Keratinocyte (primary cell): ENCODE measurements at regions not wholly inside any gene's neighbourhood (a gene's known extent, or its start where the extent isn't known, plus 50 kb on each side); places are given as distances from the start of the nearest gene placed in this dataset.

Experiments
- DNase-seq: peaks from one replicate; pipeline ENCODE4 v3.0.0-alpha.2; 2011; ENCODE audit warnings: low read depth, missing footprints, low spot score
- FAIRE-seq: peaks from 2 replicates; lab custom pipeline; 2011; peaks lifted over from hg19 to GRCh38; lab: Jason Lieb, UNC
- H2AFZ ChIP-seq: 2 replicates; pipeline ENCODE4 v1.6.0; 2012; ENCODE audit warnings: low read length, control low read depth, inconsistent platforms; ENCODE audit not compliant: control insufficient read depth
- H3K27ac ChIP-seq: 2 replicates; pipeline ENCODE4 v1.5.1; 2011; ENCODE audit warnings: low read length; ENCODE audit not compliant: control insufficient read depth, insufficient read depth
- H3K27me3 ChIP-seq: 3 replicates; pipeline ENCODE4 v1.6.0; 2011; ENCODE audit warnings: low read length; ENCODE audit not compliant: control insufficient read depth, insufficient read depth; ENCODE audit errors: extremely low read depth
- H3K36me3 ChIP-seq, 2 experiments: 2 replicates in 1 of 2; 3 replicates in 1 of 2; pipeline ENCODE4 v1.5.1; 2011; ENCODE audit warnings: low read length in 2 of 2, mild to moderate bottlenecking in 1 of 2; ENCODE audit not compliant: control insufficient read depth in 2 of 2, insufficient read depth in 2 of 2; ENCODE audit errors: extremely low read depth in 1 of 2
- H3K4me1 ChIP-seq: 3 replicates; pipeline ENCODE4 v1.5.1; 2011; ENCODE audit warnings: low read length; ENCODE audit not compliant: control insufficient read depth, insufficient read depth; ENCODE audit errors: extremely low read depth
- H3K4me2 ChIP-seq: 3 replicates; pipeline ENCODE4 v1.6.0; 2011; ENCODE audit warnings: low read depth, low read length; ENCODE audit not compliant: control insufficient read depth, insufficient read depth; ENCODE audit errors: extremely low read depth
- H3K4me3 ChIP-seq, 3 experiments: fragments of 200-600 bp in 1 of 3; sonication (generic) in 1 of 3; 2 replicates in 2 of 3; 3 replicates in 1 of 3; pipeline ENCODE4 v1.5.1; 2011 to 2016; ENCODE audit warnings: low read length in 3 of 3, mild to moderate bottlenecking in 3 of 3, control low read depth in 2 of 3, inconsistent platforms in 1 of 3, low read depth in 1 of 3, mixed read lengths in 1 of 3, mixed run types in 1 of 3, moderate library complexity in 1 of 3; ENCODE audit not compliant: control insufficient read depth in 2 of 3, insufficient read depth in 2 of 3; ENCODE audit errors: extremely low read depth in 1 of 3
- H3K79me2 ChIP-seq: 2 replicates; pipeline ENCODE4 v1.6.0; 2012; ENCODE audit warnings: low read length; ENCODE audit not compliant: control insufficient read depth, insufficient read depth
- H3K9ac ChIP-seq: 3 replicates; pipeline ENCODE4 v1.6.0; 2011; ENCODE audit warnings: low read length; ENCODE audit not compliant: control insufficient read depth, insufficient read depth; ENCODE audit errors: extremely low read depth
- H3K9me1 ChIP-seq: 3 replicates; pipeline ENCODE4 v1.6.0; 2011; ENCODE audit warnings: low read length; ENCODE audit not compliant: control insufficient read depth, insufficient read depth; ENCODE audit errors: extremely low read depth
- H3K9me3 ChIP-seq: 2 replicates; pipeline ENCODE4 v1.5.1; 2012; ENCODE audit warnings: low read depth, low read length; ENCODE audit not compliant: control insufficient read depth
- H4K20me1 ChIP-seq: 3 replicates; pipeline ENCODE4 v1.6.0; 2011; ENCODE audit warnings: low read length; ENCODE audit not compliant: control insufficient read depth, insufficient read depth; ENCODE audit errors: extremely low read depth
- EZH2 ChIP-seq: IDR thresholded peaks from one replicate; pipeline ENCODE4 v1.6.1; 2012; ENCODE audit warnings: inconsistent platforms, mild to moderate bottlenecking, low read length, moderate library complexity
- dilution Hi-C: fragments of 300-500 bp; cut with MboI; formaldehyde crosslinking; loops from one replicate; pipeline ENCODE4 v1.7.0; 2020; ENCODE audit warnings: low sequenced_read_pairs; ENCODE audit not compliant: extremely low pct_ligation_motif_present
- TF ChIP-seq, protein P1 (sequence below), 3 experiments: IDR thresholded peaks in 1 of 3; conservative IDR thresholded peaks in 1 of 3; optimal IDR thresholded peaks in 1 of 3; 2 replicates in 2 of 3; 3 replicates in 1 of 3; pipeline versions ENCODE3 to v1.5.1; 2011; ENCODE audit warnings: low read length in 3 of 3, mild to moderate bottlenecking in 3 of 3, moderate library complexity in 2 of 3, control low read depth in 1 of 3, inconsistent platforms in 1 of 3; ENCODE audit not compliant: insufficient read depth in 2 of 3; ENCODE audit errors: extremely low read depth in 1 of 3

DNA sequence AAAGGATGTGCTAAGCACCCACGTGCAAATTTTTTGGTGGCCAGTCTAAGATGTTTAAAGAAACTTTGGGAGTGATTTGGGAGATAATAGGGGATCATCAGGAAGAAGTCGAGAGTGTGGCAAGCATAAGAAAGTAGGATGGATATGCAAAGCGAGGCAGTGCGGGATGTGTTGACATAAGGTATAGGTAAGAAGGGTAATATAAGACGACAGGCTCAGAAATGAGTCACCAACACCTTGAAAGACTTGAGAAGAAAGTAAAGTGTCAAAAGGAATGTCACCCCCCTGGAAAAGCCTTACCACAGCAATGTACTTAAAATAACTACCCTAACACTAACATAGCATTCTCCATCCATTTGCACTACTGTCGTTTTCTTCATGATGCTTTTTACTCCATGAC is 69.8 kb upstream of the BMP2K start:
- TF ChIP-seq, protein P1, sequence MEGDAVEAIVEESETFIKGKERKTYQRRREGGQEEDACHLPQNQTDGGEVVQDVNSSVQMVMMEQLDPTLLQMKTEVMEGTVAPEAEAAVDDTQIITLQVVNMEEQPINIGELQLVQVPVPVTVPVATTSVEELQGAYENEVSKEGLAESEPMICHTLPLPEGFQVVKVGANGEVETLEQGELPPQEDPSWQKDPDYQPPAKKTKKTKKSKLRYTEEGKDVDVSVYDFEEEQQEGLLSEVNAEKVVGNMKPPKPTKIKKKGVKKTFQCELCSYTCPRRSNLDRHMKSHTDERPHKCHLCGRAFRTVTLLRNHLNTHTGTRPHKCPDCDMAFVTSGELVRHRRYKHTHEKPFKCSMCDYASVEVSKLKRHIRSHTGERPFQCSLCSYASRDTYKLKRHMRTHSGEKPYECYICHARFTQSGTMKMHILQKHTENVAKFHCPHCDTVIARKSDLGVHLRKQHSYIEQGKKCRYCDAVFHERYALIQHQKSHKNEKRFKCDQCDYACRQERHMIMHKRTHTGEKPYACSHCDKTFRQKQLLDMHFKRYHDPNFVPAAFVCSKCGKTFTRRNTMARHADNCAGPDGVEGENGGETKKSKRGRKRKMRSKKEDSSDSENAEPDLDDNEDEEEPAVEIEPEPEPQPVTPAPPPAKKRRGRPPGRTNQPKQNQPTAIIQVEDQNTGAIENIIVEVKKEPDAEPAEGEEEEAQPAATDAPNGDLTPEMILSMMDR (optimal IDR thresholded peaks at IDR 0.05 in 1 of 3, IDR thresholded peaks at IDR 0.05 in 1 of 3, conservative IDR thresholded peaks at IDR 0.05 in 1 of 3; ENCODE audit: extremely low read depth in 1 of 3, insufficient read depth in 2 of 3, low read length in 3 of 3) = no peak
- TF ChIP-seq EZH2 = no peak
- Histone ChIP-seq H3K9ac (no peak overlapping the region), H3K79me2 (no peaks in the 10 kb centered on the region), H3K27ac (no peak overlapping the region), H2AFZ (no peak overlapping the region), H3K36me3 (no peaks in the 10 kb centered on the region), H3K27me3 (no peaks in the 10 kb centered on the region), H3K4me2 (no peak overlapping the region), H3K4me3 (no peak overlapping the region), H3K9me3 (peaks cover 2% of the 10 kb centered on the region), H3K4me1 (peaks cover 14% of the 10 kb centered on the region), H4K20me1 (no peaks in the 10 kb centered on the region), H3K9me1 (no peaks in the 10 kb centered on the region)
- dilution Hi-C loops = no loop called here
- DNase-seq (no peak), FAIRE-seq (no peak)

DNA sequence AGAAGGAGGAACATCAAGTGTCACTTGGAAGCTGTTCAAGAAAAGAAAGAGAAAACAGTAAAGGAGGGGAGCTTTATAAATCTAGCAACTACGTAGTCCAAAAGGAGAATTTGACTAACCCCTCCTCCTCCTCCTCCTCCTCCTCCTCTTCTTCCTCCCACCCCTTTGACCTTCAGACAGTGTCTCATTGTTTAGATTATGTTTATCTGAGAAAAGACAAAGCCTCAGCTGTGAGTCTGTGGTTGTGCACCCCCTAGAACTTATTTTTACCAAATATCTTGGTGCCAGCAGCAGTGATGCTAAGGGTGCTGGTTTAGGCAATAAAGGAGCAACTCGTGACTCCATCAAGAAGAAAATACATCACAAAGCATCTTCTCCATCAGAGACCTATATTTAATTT is 68.9 kb upstream of the BMP2K start:
- no peak overlapping the region for H3K4me2 ChIP-seq
- TF ChIP-seq EZH2 = no peak
- TF ChIP-seq, protein P1 (optimal IDR thresholded peaks at IDR 0.05 in 1 of 3, IDR thresholded peaks at IDR 0.05 in 1 of 3, conservative IDR thresholded peaks at IDR 0.05 in 1 of 3; ENCODE audit: extremely low read depth in 1 of 3, insufficient read depth in 2 of 3, low read length in 3 of 3) = no peak
- no peaks in the 10 kb centered on the region for H4K20me1 ChIP-seq
- H3K9ac ChIP-seq = no peak overlapping the region
- FAIRE-seq = no peak
- H3K36me3 ChIP-seq = no peaks in the 10 kb centered on the region
- H3K27me3 ChIP-seq = no peaks in the 10 kb centered on the region
- H3K79me2 ChIP-seq = no peaks in the 10 kb centered on the region
- H2AFZ ChIP-seq = no peak overlapping the region
- no peak for DNase-seq
- H3K4me3 ChIP-seq = no peak overlapping the region
- H3K27ac ChIP-seq = no peak overlapping the region
- peaks cover 2% of the 10 kb centered on the region for H3K9me3 ChIP-seq
- dilution Hi-C loops = no loop called here
- peaks cover 14% of the 10 kb centered on the region for H3K4me1 ChIP-seq
- no peaks in the 10 kb centered on the region for H3K9me1 ChIP-seq
